ENCODE measurements at regions not wholly inside any gene's neighbourhood (a gene's known extent, or its start where the extent isn't known, plus 50 kb on each side); places are given as distances from the start of the nearest gene placed in this dataset.

DNA sequence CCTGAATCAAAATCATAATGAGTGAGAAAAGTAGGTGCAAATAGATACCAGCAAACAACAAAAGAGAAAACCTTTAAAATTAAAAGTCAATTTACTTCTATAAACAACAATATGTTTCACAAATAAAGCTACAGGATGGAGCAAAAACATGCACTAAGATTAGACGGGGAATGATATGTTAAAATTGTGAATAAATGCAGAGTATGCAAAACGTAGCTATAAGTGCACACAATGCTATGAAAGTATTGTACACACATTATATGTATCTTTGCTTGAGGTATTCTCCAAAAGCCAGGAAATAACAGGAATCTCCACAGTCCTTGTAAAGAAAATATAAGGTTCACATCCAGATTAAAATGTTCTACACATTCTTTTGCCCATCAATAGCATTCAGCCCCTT, 523.9 kb downstream of the EFNB2 start:
- H3K4me3 Mint-ChIP-seq = no peak overlapping the region
- no peaks in the 10 kb centered on the region for H3K36me3 Mint-ChIP-seq
- H3K4me1 Mint-ChIP-seq (ENCODE audit: low read depth in 2 of 2) = no peaks in the 10 kb centered on the region
- ATAC-seq (no peak), DNase-seq (ENCODE audit: low spot score) (no peak)
- peaks cover 11% of the 10 kb centered on the region for H3K9me3 Mint-ChIP-seq
- no peak overlapping the region for H3K27ac Mint-ChIP-seq
- H3K27me3 Mint-ChIP-seq = no peaks in the 10 kb centered on the region

GRCh38 chr13:106010836-106011235, 524.6 kb downstream of the EFNB2 start:
- H3K4me1 Mint-ChIP-seq (ENCODE audit: low read depth in 2 of 2) = no peaks in the 10 kb centered on the region
- H3K36me3 Mint-ChIP-seq = no peaks in the 10 kb centered on the region
- H3K4me3 Mint-ChIP-seq = no peak overlapping the region
- ATAC-seq (no peak), DNase-seq (ENCODE audit: low spot score) (no peak)
- no peaks in the 10 kb centered on the region for H3K27me3 Mint-ChIP-seq
- peaks cover 11% of the 10 kb centered on the region for H3K9me3 Mint-ChIP-seq
- no peak overlapping the region for H3K27ac Mint-ChIP-seq

- no peaks in the 10 kb centered on the region for H3K36me3 Mint-ChIP-seq
- no peak overlapping the region for H3K4me3 Mint-ChIP-seq
- no peak for DNase-seq (ENCODE audit: low spot score)
- ATAC-seq = no peak
- peaks cover 8% of the 10 kb centered on the region for H3K9me3 Mint-ChIP-seq
- H3K27me3 Mint-ChIP-seq = no peaks in the 10 kb centered on the region
- H3K27ac Mint-ChIP-seq = no peak overlapping the region
- no peaks in the 10 kb centered on the region for H3K4me1 Mint-ChIP-seq (ENCODE audit: low read depth in 2 of 2)
These were observed 526.9 kb downstream of the EFNB2 start for GRCh38 chr13:106008540-106008939.

- no peak for DNase-seq (ENCODE audit: low spot score)
- no peaks in the 10 kb centered on the region for H3K36me3 Mint-ChIP-seq
- H3K9me3 Mint-ChIP-seq = peaks cover 3% of the 10 kb centered on the region
- no peaks in the 10 kb centered on the region for H3K4me1 Mint-ChIP-seq (ENCODE audit: low read depth in 2 of 2)
- H3K4me3 Mint-ChIP-seq = no peak overlapping the region
- no peaks in the 10 kb centered on the region for H3K27me3 Mint-ChIP-seq
- no peak for ATAC-seq
- no peak overlapping the region for H3K27ac Mint-ChIP-seq
These were observed 528.3 kb downstream of the EFNB2 start for GRCh38 chr13:106007156-106007555.

DNA sequence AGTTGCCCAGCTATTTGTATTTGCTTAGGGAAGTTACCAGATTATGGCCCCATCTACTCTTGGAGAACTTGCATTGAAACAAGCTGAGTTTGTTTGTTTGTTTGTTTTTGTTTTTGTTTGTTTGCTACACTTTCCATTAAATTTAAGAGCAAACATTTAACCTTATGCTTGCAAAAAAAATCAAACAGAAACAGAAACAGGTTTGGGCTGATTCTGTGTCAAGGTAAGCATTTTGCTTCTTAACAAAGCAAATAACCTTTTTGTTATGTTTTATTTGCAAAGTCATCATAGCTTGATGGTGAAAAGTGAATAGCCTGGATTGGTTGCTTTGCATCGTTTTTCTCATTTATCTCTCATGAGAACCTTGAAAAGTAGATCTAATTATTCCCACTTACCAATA, 531.8 kb downstream of the EFNB2 start:
- H3K4me1 Mint-ChIP-seq (ENCODE audit: low read depth in 2 of 2) = no peaks in the 10 kb centered on the region
- H3K36me3 Mint-ChIP-seq = peaks cover 3% of the 10 kb centered on the region
- no peak for DNase-seq (ENCODE audit: low spot score)
- no peak for ATAC-seq
- no peak overlapping the region for H3K4me3 Mint-ChIP-seq
- H3K9me3 Mint-ChIP-seq = peaks cover 6% of the 10 kb centered on the region
- H3K27me3 Mint-ChIP-seq = no peaks in the 10 kb centered on the region
- no peak overlapping the region for H3K27ac Mint-ChIP-seq

DNA sequence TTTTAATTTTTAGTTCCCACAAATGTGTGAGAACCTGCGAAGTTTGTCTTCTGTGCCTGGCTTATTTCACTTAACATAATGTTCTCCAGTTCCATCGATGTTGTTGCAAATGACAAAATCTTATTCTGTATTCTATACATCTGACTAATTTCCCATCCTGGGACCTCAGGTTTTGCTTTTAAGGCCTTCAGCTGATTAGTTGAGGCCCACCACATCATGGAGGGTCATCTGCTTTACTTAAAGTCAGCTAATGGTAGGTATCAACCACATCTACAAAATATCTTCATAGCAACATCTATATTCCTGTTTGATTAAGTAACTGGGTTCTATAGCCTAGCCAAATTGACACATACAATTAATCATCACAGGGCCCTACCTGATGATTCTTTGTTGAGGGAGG, 534.0 kb downstream of the EFNB2 start:
- ATAC-seq (no peak), DNase-seq (ENCODE audit: low spot score) (no peak)
- peaks cover 5% of the 10 kb centered on the region for H3K9me3 Mint-ChIP-seq
- no peaks in the 10 kb centered on the region for H3K27me3 Mint-ChIP-seq
- peaks cover 6% of the 10 kb centered on the region for H3K36me3 Mint-ChIP-seq
- H3K4me3 Mint-ChIP-seq = no peak overlapping the region
- no peak overlapping the region for H3K27ac Mint-ChIP-seq
- H3K4me1 Mint-ChIP-seq (ENCODE audit: low read depth in 2 of 2) = no peaks in the 10 kb centered on the region

GRCh38 chr13:105997581-105998550, 537.6 kb downstream of the EFNB2 start:
- ATAC-seq = peak in 1 of 2 donors; percentile 17
- H3K27ac Mint-ChIP-seq = no peak overlapping the region

DNA sequence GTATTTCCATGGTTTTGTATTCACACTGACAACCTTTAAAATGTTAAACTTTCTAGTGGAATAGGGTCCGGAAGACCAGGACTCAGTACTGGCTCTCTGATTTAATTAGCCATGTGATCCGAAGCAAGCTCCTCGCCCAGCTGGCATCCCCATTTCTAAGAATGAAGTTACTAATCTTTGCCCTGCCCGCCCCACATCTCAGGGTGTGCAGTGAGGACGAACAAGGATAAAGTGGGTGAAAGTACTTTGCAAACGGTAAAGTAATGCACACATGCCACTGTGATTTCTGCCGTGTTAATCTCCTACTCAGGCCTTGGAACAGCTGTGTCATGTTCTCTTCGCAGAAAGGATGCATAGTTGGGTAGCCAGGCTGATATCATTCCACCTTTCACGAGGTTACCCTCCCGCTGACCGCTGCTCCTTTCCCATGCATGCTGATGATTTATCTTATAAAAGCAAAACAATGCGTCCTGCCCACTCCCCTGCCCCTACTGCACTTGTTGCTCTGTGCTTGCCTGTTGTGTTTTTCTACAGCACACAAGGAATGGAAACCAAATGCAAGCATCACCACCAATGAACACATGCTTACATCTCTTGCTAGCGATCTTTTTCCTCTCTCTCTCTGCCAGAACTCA, 539.0 kb downstream of the EFNB2 start:
- DNase-seq (ENCODE audit: low spot score) (no peak), ATAC-seq (no peak)
- Mint-ChIP-seq H3K27me3 (no peaks in the 10 kb centered on the region), H3K4me3 (no peak overlapping the region), H3K9me3 (peaks cover 10% of the 10 kb centered on the region), H3K27ac (no peak overlapping the region), H3K4me1 (ENCODE audit: low read depth in 2 of 2) (no peaks in the 10 kb centered on the region), H3K36me3 (peaks cover 6% of the 10 kb centered on the region)

More at GRCh38 chr13:105997581-105998550, 537.6 kb downstream of the EFNB2 start:
- no peaks in the 10 kb centered on the region for H3K27me3 Mint-ChIP-seq
- H3K36me3 Mint-ChIP-seq = peaks cover 6% of the 10 kb centered on the region
- H3K4me1 Mint-ChIP-seq (ENCODE audit: low read depth in 2 of 2) = no peaks in the 10 kb centered on the region
- no peak for DNase-seq (ENCODE audit: low spot score)
- no peak overlapping the region for H3K4me3 Mint-ChIP-seq
- peaks cover 5% of the 10 kb centered on the region for H3K9me3 Mint-ChIP-seq

GRCh38 chr13:105994340-105994739, 541.1 kb downstream of the EFNB2 start:
- peaks cover 6% of the 10 kb centered on the region for H3K36me3 Mint-ChIP-seq
- H3K27ac Mint-ChIP-seq = no peak overlapping the region
- DNase-seq (ENCODE audit: low spot score) = no peak
- H3K9me3 Mint-ChIP-seq = peaks cover 10% of the 10 kb centered on the region
- no peak for ATAC-seq
- no peaks in the 10 kb centered on the region for H3K27me3 Mint-ChIP-seq
- no peak overlapping the region for H3K4me3 Mint-ChIP-seq
- H3K4me1 Mint-ChIP-seq (ENCODE audit: low read depth in 2 of 2) = no peaks in the 10 kb centered on the region

GRCh38 chr13:105991622-105992277, 543.7 kb downstream of the EFNB2 start:
- H3K4me1 Mint-ChIP-seq (ENCODE audit: low read depth in 2 of 2) = no peaks in the 10 kb centered on the region

GRCh38 chr13:105991131-105991530, 544.3 kb downstream of the EFNB2 start:
- ATAC-seq (no peak), DNase-seq (ENCODE audit: low spot score) (no peak)
- Mint-ChIP-seq H3K4me1 (ENCODE audit: low read depth in 2 of 2) (no peaks in the 10 kb centered on the region), H3K4me3 (no peak overlapping the region), H3K27ac (no peak overlapping the region), H3K36me3 (no peaks in the 10 kb centered on the region), H3K9me3 (peaks cover 5% of the 10 kb centered on the region), H3K27me3 (no peaks in the 10 kb centered on the region)

More at GRCh38 chr13:105991622-105992277, 543.7 kb downstream of the EFNB2 start:
- no peak overlapping the region for H3K27ac Mint-ChIP-seq
- H3K9me3 Mint-ChIP-seq = peaks cover 5% of the 10 kb centered on the region
- no peak overlapping the region for H3K4me3 Mint-ChIP-seq
- ATAC-seq (no peak), DNase-seq (ENCODE audit: low spot score) (no peak)
- H3K36me3 Mint-ChIP-seq = no peaks in the 10 kb centered on the region
- no peaks in the 10 kb centered on the region for H3K27me3 Mint-ChIP-seq

DNA sequence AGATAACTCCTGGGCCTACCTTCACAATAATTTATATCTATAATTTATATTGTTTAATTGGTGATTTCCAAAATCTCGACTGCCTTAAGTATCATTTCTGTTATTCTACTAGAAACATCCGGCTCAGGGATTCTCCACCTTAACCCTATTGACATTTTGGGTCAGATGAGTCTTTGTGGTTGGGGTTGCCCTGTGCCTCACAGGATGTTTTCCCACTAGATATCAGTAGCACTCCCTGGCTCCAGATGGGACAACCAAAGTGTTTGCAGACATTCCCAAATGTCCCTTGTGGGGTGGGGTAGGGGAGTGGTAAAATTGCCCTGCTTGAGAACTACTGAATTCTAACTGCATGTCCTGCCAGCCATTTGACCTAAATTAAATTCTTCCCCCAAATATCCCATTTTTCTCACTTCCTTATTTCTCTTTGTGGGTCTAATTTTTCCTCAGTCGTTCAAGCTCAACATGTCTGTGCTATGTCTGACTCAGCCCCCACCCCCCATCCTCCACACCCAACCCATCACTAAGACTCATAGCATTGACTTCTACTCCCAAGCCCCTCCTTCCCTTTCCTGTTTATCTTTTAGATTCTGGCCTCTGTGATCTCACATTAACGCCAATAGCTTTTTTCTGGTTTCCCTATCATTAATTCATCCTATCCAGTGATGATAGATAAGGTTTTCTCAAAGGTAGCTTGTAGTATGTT, 545.1 kb downstream of the EFNB2 start:
- no peak overlapping the region for H3K27ac Mint-ChIP-seq

DNA sequence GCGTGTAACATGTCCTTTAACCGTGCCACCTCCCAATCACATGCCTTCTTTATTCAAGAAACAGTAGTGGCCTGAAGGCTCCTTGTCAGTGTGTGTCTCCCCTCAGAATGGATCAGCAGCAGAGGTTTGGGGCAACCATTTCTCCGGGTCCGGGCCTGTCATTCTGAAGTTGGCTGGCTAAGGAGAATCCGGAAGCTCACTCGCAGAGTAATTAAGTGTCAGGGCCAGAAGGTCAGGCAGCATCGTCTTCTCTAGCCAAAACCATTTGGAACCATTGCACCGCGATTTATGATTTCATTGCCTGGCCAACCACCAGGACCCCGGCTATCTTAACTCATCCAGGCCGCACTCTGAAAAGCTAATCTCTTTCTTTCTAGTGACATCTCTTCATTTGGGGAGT, 550.8 kb downstream of the EFNB2 start:
- DNase-seq (ENCODE audit: low spot score) (no peak), ATAC-seq (no peak)
- Mint-ChIP-seq H3K4me3 (no peak overlapping the region), H3K36me3 (no peaks in the 10 kb centered on the region), H3K27me3 (no peaks in the 10 kb centered on the region), H3K4me1 (ENCODE audit: low read depth in 2 of 2) (no peaks in the 10 kb centered on the region), H3K9me3 (peaks cover 4% of the 10 kb centered on the region), H3K27ac (no peak overlapping the region)

More for the DNA sequence above, 545.1 kb downstream of the EFNB2 start:
- H3K4me3 Mint-ChIP-seq = no peak overlapping the region
- no peaks in the 10 kb centered on the region for H3K36me3 Mint-ChIP-seq
- no peaks in the 10 kb centered on the region for H3K4me1 Mint-ChIP-seq (ENCODE audit: low read depth in 2 of 2)
- no peaks in the 10 kb centered on the region for H3K27me3 Mint-ChIP-seq
- H3K9me3 Mint-ChIP-seq = peaks cover 5% of the 10 kb centered on the region
- DNase-seq (ENCODE audit: low spot score) = no peak
- ATAC-seq = no peak
